CD4-positive, alpha-beta T cell (primary cell): ENCODE measurements at regions not wholly inside any gene's neighbourhood (a gene's known extent, or its start where the extent isn't known, plus 50 kb on each side); places are given as distances from the start of the nearest gene placed in this dataset.

Source experiments
- ATAC-seq: fragments of 200-7000 bp; cut with Tn5 transposase; one replicate; pipeline ENCODE4 v1.10.0; 2022; ENCODE audit warnings: mild to moderate bottlenecking; ENCODE audit not compliant: poor library complexity
- CTCF ChIA-PET: fragments of 350-600 bp; sonication (Branson Sonifier 250); formaldehyde crosslinking; loops from one replicate; lab custom pipeline; 2021; ENCODE audit warnings: antibody characterized with exemption, inconsistent platforms; lab: Charles Lee
- POLR2A ChIA-PET: fragments of 350-600 bp; sonication (Branson Sonifier 250); formaldehyde crosslinking; loops from one replicate; lab custom pipeline; 2021; ENCODE audit warnings: antibody characterized with exemption, inconsistent platforms; lab: Charles Lee
- DNase-seq, 14 experiments: peaks; one replicate each; pipeline ENCODE4 v3.0.0-alpha.2; 2013 to 2020; ENCODE audit warnings: mixed read lengths in 2 of 14
- H3K27ac ChIP-seq, 2 donors: one replicate each; pipeline versions ENCODE4 v1.5.1 to v1.7.0; 2013; ENCODE audit warnings: low read length in 2 of 2, low read depth in 1 of 2, mild to moderate bottlenecking in 1 of 2
- H3K27me3 ChIP-seq, 2 experiments: 1 replicate in 1 of 2; 2 replicates in 1 of 2; pipeline versions ENCODE4 v1.6.1 to v1.7.0; 2013; ENCODE audit warnings: low read length in 2 of 2, control low read depth in 1 of 2, mild to moderate bottlenecking in 1 of 2, moderate library complexity in 1 of 2; ENCODE audit not compliant: insufficient read depth in 2 of 2, control insufficient read depth in 1 of 2
- H3K36me3 ChIP-seq: one replicate; pipeline ENCODE4 v1.6.1; 2013; ENCODE audit warnings: low read length, control low read depth; ENCODE audit not compliant: insufficient read depth
- H3K4me1 ChIP-seq: one replicate; pipeline ENCODE4 v1.6.1; 2013; ENCODE audit warnings: low read length, control low read depth; ENCODE audit not compliant: insufficient read depth
- H3K4me3 ChIP-seq: one replicate; pipeline ENCODE4 v1.5.1; 2013; ENCODE audit warnings: mild to moderate bottlenecking, low read length, moderate library complexity
- H3K9me3 ChIP-seq, 2 experiments: 1 replicate in 1 of 2; 2 replicates in 1 of 2; pipeline versions ENCODE4 v1.6.1 to v1.7.0; 2013; ENCODE audit warnings: low read length in 2 of 2, mild to moderate bottlenecking in 2 of 2, control low read depth in 1 of 2, moderate library complexity in 1 of 2; ENCODE audit not compliant: control insufficient read depth in 1 of 2, insufficient read depth in 1 of 2
- H3K27ac Mint-ChIP-seq: one replicate; pipeline ENCODE4 v1.8.0; 2020; ENCODE audit warnings: mixed read lengths
- H3K27me3 Mint-ChIP-seq: one replicate; pipeline ENCODE4 v1.8.0; 2021; ENCODE audit warnings: mixed read lengths
- H3K36me3 Mint-ChIP-seq: one replicate; pipeline ENCODE4 v1.8.0; 2021; ENCODE audit warnings: low read depth, mixed read lengths
- H3K4me1 Mint-ChIP-seq: one replicate; pipeline ENCODE4 v1.8.0; 2021; ENCODE audit warnings: low read depth, mixed read lengths
- H3K4me3 Mint-ChIP-seq: one replicate; pipeline ENCODE4 v1.8.0; 2020; ENCODE audit warnings: mild to moderate bottlenecking, mixed read lengths
- H3K9me3 Mint-ChIP-seq: one replicate; pipeline ENCODE4 v1.8.0; 2020; ENCODE audit warnings: mixed read lengths
- CTCF ChIP-seq: fragments of 200-600 bp; IDR thresholded peaks from one replicate; pipeline ENCODE4 v1.8.0; 2022; ENCODE audit warnings: antibody characterized with exemption, mild to moderate bottlenecking
- intact Hi-C, 2 experiments: fragments of 100-400 bp; cut with DNase I in 1 of 2; cut with micrococcal nuclease in 1 of 2; formaldehyde crosslinking; loops; one replicate each; pipeline versions ENCODE4 v1.15.1 to v1.9.0; 2023 to 2025; cut with DNase I, micrococcal nuclease

GRCh38 chr16:73163238-73163815 is 115.4 kb upstream of the ZFHX3 start:
- POLR2A ChIA-PET, result no interaction called here

GRCh38 chr16:73161977-73162376 is 114.0 kb upstream of the ZFHX3 start:
- Mint-ChIP-seq H3K36me3 (no peaks in the 10 kb centered on the region), H3K4me1 (peaks cover 12% of the 10 kb centered on the region), H3K4me3 (no peak overlapping the region), H3K27me3 (no peaks in the 10 kb centered on the region), H3K27ac (no peak overlapping the region), H3K9me3 (no peaks in the 10 kb centered on the region)
- ATAC-seq (no peak), DNase-seq (no peak)
- intact Hi-C loops, result no loop called here
- H3K9me3 ChIP-seq, result no peaks in the 10 kb centered on the region
- ChIA-PET POLR2A (no interaction called here), CTCF (no interaction called here)
- TF ChIP-seq CTCF, result no peak
- no peak overlapping the region for H3K4me3 ChIP-seq
- H3K4me1 ChIP-seq, result no peaks in the 10 kb centered on the region
- H3K27ac ChIP-seq, result no peak overlapping the region
- H3K27me3 ChIP-seq, result no peaks in the 10 kb centered on the region
- H3K36me3 ChIP-seq, result no peaks in the 10 kb centered on the region

More at GRCh38 chr16:73163238-73163815, 115.4 kb upstream of the ZFHX3 start:
- CTCF ChIA-PET, result no interaction called here
- H3K36me3 Mint-ChIP-seq, result no peaks in the 10 kb centered on the region
- no peak overlapping the region for H3K4me3 Mint-ChIP-seq
- Histone ChIP-seq H3K36me3 (no peaks in the 10 kb centered on the region), H3K9me3 (no peaks in the 10 kb centered on the region), H3K27ac (no peak overlapping the region), H3K4me1 (no peaks in the 10 kb centered on the region), H3K4me3 (no peak overlapping the region), H3K27me3 (no peaks in the 10 kb centered on the region)
- H3K27me3 Mint-ChIP-seq, result no peaks in the 10 kb centered on the region
- ATAC-seq, result no peak
- no peak for DNase-seq
- peaks cover 15% of the 10 kb centered on the region for H3K4me1 Mint-ChIP-seq
- TF ChIP-seq CTCF, result no peak
- no peaks in the 10 kb centered on the region for H3K9me3 Mint-ChIP-seq
- no peak overlapping the region for H3K27ac Mint-ChIP-seq
- intact Hi-C loops, result no loop called here

GRCh38 chr16:73159296-73159695 is 111.4 kb upstream of the ZFHX3 start:
- Mint-ChIP-seq H3K36me3 (no peaks in the 10 kb centered on the region), H3K9me3 (no peaks in the 10 kb centered on the region), H3K4me1 (no peaks in the 10 kb centered on the region), H3K4me3 (no peak overlapping the region), H3K27ac (no peak overlapping the region), H3K27me3 (peaks cover 4% of the 10 kb centered on the region)
- ChIA-PET POLR2A (no interaction called here), CTCF (no interaction called here)
- H3K4me1 ChIP-seq, result no peaks in the 10 kb centered on the region
- H3K27me3 ChIP-seq, result no peaks in the 10 kb centered on the region
- intact Hi-C loops, result no loop called here
- H3K27ac ChIP-seq, result no peak overlapping the region
- no peak overlapping the region for H3K4me3 ChIP-seq
- ATAC-seq (no peak), DNase-seq (no peak)
- TF ChIP-seq CTCF, result no peak
- H3K36me3 ChIP-seq, result no peaks in the 10 kb centered on the region
- H3K9me3 ChIP-seq, result no peaks in the 10 kb centered on the region
